ENCODE measurements at regions not wholly inside any gene's neighbourhood (a gene's known extent, or its start where the extent isn't known, plus 50 kb on each side); places are given as distances from the start of the nearest gene placed in this dataset.

- H2AFZ ChIP-seq (ENCODE audit: low read length) = no peak overlapping the region
- H3K79me2 ChIP-seq (ENCODE audit: insufficient read depth, low read length) = no peaks in the 10 kb centered on the region
- no peak overlapping the region for H3K4me2 ChIP-seq (ENCODE audit: insufficient read depth, low read length)
- H3K27ac ChIP-seq (ENCODE audit: low read depth, low read length) = no peak overlapping the region
- no peak for TF ChIP-seq CTCF (IDR thresholded peaks at IDR 0.05; ENCODE audit: extremely low read depth, low read depth, low read length)
- H4K20me1 ChIP-seq (ENCODE audit: insufficient read depth, low read length) = no peaks in the 10 kb centered on the region
- no peak for DNase-seq (ENCODE audit: insufficient read length, low spot score, missing footprints)
- no peaks in the 10 kb centered on the region for H3K4me1 ChIP-seq (ENCODE audit: insufficient read depth, low read length)
- H3K9me3 ChIP-seq (ENCODE audit: low read depth, low read length) = no peaks in the 10 kb centered on the region
- no peaks in the 10 kb centered on the region for H3K36me3 ChIP-seq (ENCODE audit: insufficient read depth, low read length)
- no peak overlapping the region for H3K4me3 ChIP-seq (ENCODE audit: insufficient read depth, low read length)
- peaks cover 23% of the 10 kb centered on the region for H3K27me3 ChIP-seq (ENCODE audit: insufficient read depth, low read length)
Measured at GRCh38 chr17:65368341-65368740, 193.1 kb downstream of the AXIN2 start.

GRCh38 chr17:65366102-65366844 lies 195.2 kb downstream of the AXIN2 start:
- H3K9me3 ChIP-seq (ENCODE audit: low read depth, low read length) = no peaks in the 10 kb centered on the region
- no peaks in the 10 kb centered on the region for H3K36me3 ChIP-seq (ENCODE audit: insufficient read depth, low read length)
- H3K27me3 ChIP-seq (ENCODE audit: insufficient read depth, low read length) = peaks cover 11% of the 10 kb centered on the region
- DNase-seq (ENCODE audit: insufficient read length, low spot score, missing footprints) = no peak
- no peak overlapping the region for H2AFZ ChIP-seq (ENCODE audit: low read length)
- no peak for TF ChIP-seq CTCF (IDR thresholded peaks at IDR 0.05; ENCODE audit: extremely low read depth, low read depth, low read length)
- no peaks in the 10 kb centered on the region for H4K20me1 ChIP-seq (ENCODE audit: insufficient read depth, low read length)
- H3K4me2 ChIP-seq (ENCODE audit: insufficient read depth, low read length) = no peak overlapping the region
- H3K4me3 ChIP-seq (ENCODE audit: insufficient read depth, low read length) = no peak overlapping the region
- no peaks in the 10 kb centered on the region for H3K79me2 ChIP-seq (ENCODE audit: insufficient read depth, low read length)
- no peak overlapping the region for H3K27ac ChIP-seq (ENCODE audit: low read depth, low read length)
- H3K4me1 ChIP-seq (ENCODE audit: insufficient read depth, low read length) = no peaks in the 10 kb centered on the region

- Histone ChIP-seq H4K20me1 (ENCODE audit: insufficient read depth, low read length) (no peaks in the 10 kb centered on the region), H3K9me3 (ENCODE audit: low read depth, low read length) (no peaks in the 10 kb centered on the region), H3K79me2 (ENCODE audit: insufficient read depth, low read length) (no peaks in the 10 kb centered on the region), H3K27me3 (ENCODE audit: insufficient read depth, low read length) (peaks cover 11% of the 10 kb centered on the region), H3K27ac (ENCODE audit: low read depth, low read length) (no peak overlapping the region), H3K4me1 (ENCODE audit: insufficient read depth, low read length) (no peaks in the 10 kb centered on the region), H3K4me3 (ENCODE audit: insufficient read depth, low read length) (no peak overlapping the region), H3K36me3 (ENCODE audit: insufficient read depth, low read length) (no peaks in the 10 kb centered on the region), H3K4me2 (ENCODE audit: insufficient read depth, low read length) (no peak overlapping the region), H2AFZ (ENCODE audit: low read length) (no peak overlapping the region)
- DNase-seq (ENCODE audit: insufficient read length, low spot score, missing footprints) = no peak
- TF ChIP-seq CTCF (IDR thresholded peaks at IDR 0.05; ENCODE audit: extremely low read depth, low read depth, low read length) = no peak
Measured at GRCh38 chr17:65365169-65365568, 196.3 kb downstream of the AXIN2 start.

GRCh38 chr17:65364438-65364837 lies 197.0 kb downstream of the AXIN2 start:
- Histone ChIP-seq H4K20me1 (ENCODE audit: insufficient read depth, low read length) (no peaks in the 10 kb centered on the region), H3K36me3 (ENCODE audit: insufficient read depth, low read length) (no peaks in the 10 kb centered on the region), H3K4me1 (ENCODE audit: insufficient read depth, low read length) (peaks cover 1% of the 10 kb centered on the region), H3K79me2 (ENCODE audit: insufficient read depth, low read length) (no peaks in the 10 kb centered on the region), H3K4me2 (ENCODE audit: insufficient read depth, low read length) (no peak overlapping the region), H3K9me3 (ENCODE audit: low read depth, low read length) (no peaks in the 10 kb centered on the region), H3K4me3 (ENCODE audit: insufficient read depth, low read length) (no peak overlapping the region), H2AFZ (ENCODE audit: low read length) (no peak overlapping the region), H3K27me3 (ENCODE audit: insufficient read depth, low read length) (peaks cover 7% of the 10 kb centered on the region), H3K27ac (ENCODE audit: low read depth, low read length) (no peak overlapping the region)
- no peak for DNase-seq (ENCODE audit: insufficient read length, low spot score, missing footprints)
- TF ChIP-seq CTCF (IDR thresholded peaks at IDR 0.05; ENCODE audit: extremely low read depth, low read depth, low read length) = no peak
